Tibial nerve (tissue), 4 donors: ENCODE measurements at regions not wholly inside any gene's neighbourhood (a gene's known extent, or its start where the extent isn't known, plus 50 kb on each side); places are given as distances from the start of the nearest gene placed in this dataset.

Source experiments
- CTCF ChIP-seq, 5 experiments: fragments of 200-600 bp in 3 of 5; fragments of 450-650 bp in 2 of 5; sonication (generic) in 3 of 5; IDR thresholded peaks; one replicate each; pipeline ENCODE4 v1.5.1; 2016 to 2019; ENCODE audit warnings: antibody characterized with exemption in 5 of 5, mild to moderate bottlenecking in 3 of 5, moderate library complexity in 2 of 5
- EP300 ChIP-seq, 2 donors: sonication (generic); formaldehyde crosslinking; IDR thresholded peaks; one replicate each; pipeline ENCODE4 v1.6.1; 2017; ENCODE audit warnings: antibody characterized with exemption in 2 of 2, mild to moderate bottlenecking in 1 of 2

- no peak for TF ChIP-seq CTCF (IDR thresholded peaks at IDR 0.05)
- no peak for TF ChIP-seq EP300 (IDR thresholded peaks at IDR 0.05)
These were observed 271.4 kb downstream of the ZEB2 start for GRCh38 chr2:144248350-144249034.
